BE2C (cell line): ENCODE measurements at regions not wholly inside any gene's neighbourhood (a gene's known extent, or its start where the extent isn't known, plus 50 kb on each side); places are given as distances from the start of the nearest gene placed in this dataset.
"Not testable (repeated sequence)": the region's sequence is repeated elsewhere in the genome, so short reads cannot be mapped to it uniquely, and the experiment has no call there.

Experiments used
- DNase-seq: peaks from one replicate; pipeline ENCODE4 v3.0.0-alpha.2; 2020
- H3K27me3 ChIP-seq: fragments of 250-450 bp; sonication (Bioruptor Pico); 2 replicates; pipeline ENCODE4 v1.5.1; 2020; ENCODE audit warnings: mild to moderate bottlenecking
- H3K36me3 ChIP-seq: fragments of 250-450 bp; sonication (Bioruptor Pico); 2 replicates; pipeline ENCODE4 v1.5.1; 2020; ENCODE audit warnings: mild to moderate bottlenecking
- H3K4me1 ChIP-seq: fragments of 250-450 bp; sonication (Bioruptor Pico); 2 replicates; pipeline ENCODE4 v1.5.1; 2020
- H3K4me3 ChIP-seq: 2 replicates; pipeline ENCODE4 v1.5.1; 2011; ENCODE audit warnings: low read depth, low read length
- H3K9me3 ChIP-seq: fragments of 250-450 bp; sonication (Bioruptor Pico); 2 replicates; pipeline ENCODE4 v1.5.1; 2020
- CTCF ChIP-seq: IDR thresholded peaks from 2 replicates; pipeline ENCODE4 v1.5.1; 2012; ENCODE audit warnings: mild to moderate bottlenecking, low read depth, low read length

GRCh38 chr2:234388591-234388990 lies 108.3 kb downstream of the ARL4C start:
- Histone ChIP-seq H3K4me3 (no peak overlapping the region), H3K36me3 (no peaks in the 10 kb centered on the region), H3K9me3 (no peaks in the 10 kb centered on the region), H3K27me3 (no peaks in the 10 kb centered on the region), H3K4me1 (peaks cover 5% of the 10 kb centered on the region; the same call in 1 of the 2 replicates)
- no peak for TF ChIP-seq CTCF
- no peak for DNase-seq

GRCh38 chr2:234386971-234387370 lies 109.9 kb downstream of the ARL4C start:
- Histone ChIP-seq H3K27me3 (no peaks in the 10 kb centered on the region), H3K36me3 (no peaks in the 10 kb centered on the region), H3K4me1 (peaks cover 5% of the 10 kb centered on the region; the same call in 1 of the 2 replicates), H3K4me3 (no peak overlapping the region), H3K9me3 (no peaks in the 10 kb centered on the region)
- no peak for TF ChIP-seq CTCF
- no peak for DNase-seq

- no peaks in the 10 kb centered on the region for H3K36me3 ChIP-seq
- H3K9me3 ChIP-seq = no peaks in the 10 kb centered on the region
- TF ChIP-seq CTCF = no peak
- H3K27me3 ChIP-seq = no peaks in the 10 kb centered on the region
- no peak overlapping the region for H3K4me3 ChIP-seq
- no peaks in the 10 kb centered on the region for H3K4me1 ChIP-seq
- DNase-seq = no peak
Measured at GRCh38 chr2:234382131-234382530, 114.8 kb downstream of the ARL4C start.

DNA sequence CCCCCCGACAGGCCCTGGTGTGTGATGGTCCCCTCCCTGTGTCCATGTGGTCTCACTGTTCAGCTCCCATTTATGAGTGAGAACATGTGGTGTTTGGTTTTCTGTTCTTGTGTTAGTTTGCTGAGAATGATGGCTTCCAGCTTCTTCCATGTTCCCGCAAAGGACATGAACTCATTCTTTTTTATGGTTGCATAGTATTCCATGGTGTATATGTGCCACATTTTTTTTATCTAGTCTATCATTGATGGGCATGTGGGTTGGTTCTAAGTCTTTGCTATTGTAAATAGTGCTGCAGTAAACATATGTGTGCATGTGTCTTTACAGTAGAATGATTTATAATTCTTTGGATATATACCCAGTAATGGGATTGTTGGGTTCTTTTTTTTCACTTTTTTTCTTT lies 117.9 kb downstream of the ARL4C start:
- not testable (repeated sequence) for DNase-seq, H3K4me1 ChIP-seq, H3K4me3 ChIP-seq, H3K9me3 ChIP-seq, H3K27me3 ChIP-seq, H3K36me3 ChIP-seq

DNA sequence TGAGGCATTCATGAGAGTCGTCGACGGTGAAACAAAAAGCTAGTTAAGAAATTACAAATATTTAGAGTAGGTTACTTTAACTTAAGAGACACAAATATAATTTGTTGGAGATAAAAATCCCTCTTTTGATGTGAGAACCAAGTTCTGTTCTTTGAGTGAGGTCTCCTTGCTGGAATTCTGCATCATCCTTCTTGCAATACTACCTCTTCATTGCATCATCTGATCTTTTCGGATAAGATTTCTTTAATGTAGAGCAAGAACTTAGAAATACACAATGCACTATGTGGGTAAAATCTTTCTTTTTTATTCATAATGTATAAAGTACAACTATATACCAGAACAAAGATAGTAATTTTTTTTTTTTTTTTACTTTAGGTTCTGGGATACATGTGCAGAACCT lies 118.4 kb downstream of the ARL4C start:
- no peak for DNase-seq
- Histone ChIP-seq H3K36me3 (no peaks in the 10 kb centered on the region), H3K4me1 (no peaks in the 10 kb centered on the region), H3K4me3 (no peak overlapping the region), H3K27me3 (no peaks in the 10 kb centered on the region), H3K9me3 (no peaks in the 10 kb centered on the region)
- no peak for TF ChIP-seq CTCF

- no peaks in the 10 kb centered on the region for H3K36me3 ChIP-seq
- no peaks in the 10 kb centered on the region for H3K9me3 ChIP-seq
- no peak overlapping the region for H3K4me3 ChIP-seq
- no peaks in the 10 kb centered on the region for H3K4me1 ChIP-seq
- no peaks in the 10 kb centered on the region for H3K27me3 ChIP-seq
- DNase-seq = no peak
- no peak for TF ChIP-seq CTCF
Measured at GRCh38 chr2:234377761-234378391, 119.0 kb downstream of the ARL4C start.

GRCh38 chr2:234376229-234376628 lies 120.7 kb downstream of the ARL4C start:
- Histone ChIP-seq H3K4me1 (no peaks in the 10 kb centered on the region), H3K36me3 (no peaks in the 10 kb centered on the region), H3K9me3 (no peaks in the 10 kb centered on the region), H3K27me3 (no peaks in the 10 kb centered on the region), H3K4me3 (no peak overlapping the region)
- no peak for DNase-seq
- no peak for TF ChIP-seq CTCF
